ENCODE measurements at regions not wholly inside any gene's neighbourhood (a gene's known extent, or its start where the extent isn't known, plus 50 kb on each side); places are given as distances from the start of the nearest gene placed in this dataset.
"Not testable (repeated sequence)": the region's sequence is repeated elsewhere in the genome, so short reads cannot be mapped to it uniquely, and the experiment has no call there.

DNA sequence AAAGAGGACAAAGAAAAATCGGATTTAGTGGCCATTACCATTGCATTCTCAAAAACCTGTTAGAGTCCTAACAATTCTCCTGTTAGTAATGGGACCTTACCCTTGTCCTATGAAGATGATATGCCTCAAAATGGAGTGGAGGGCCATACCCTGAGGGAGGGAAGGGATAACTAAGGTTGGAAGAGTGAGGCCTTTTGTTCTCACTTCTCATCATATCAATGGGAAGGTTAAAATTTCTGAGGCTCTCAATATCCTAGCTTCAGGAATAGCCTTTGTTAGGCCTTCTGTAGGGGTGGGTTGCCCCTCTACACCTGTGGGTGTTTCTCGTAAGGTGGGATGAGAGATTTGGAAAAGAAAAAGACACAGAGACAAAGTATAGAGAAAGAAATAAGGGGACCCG is 109.4 kb upstream of the SGIP1 start:
- ATAC-seq; intact Hi-C loops (cut with DNase I); DNase-seq: not testable (repeated sequence)

DNA sequence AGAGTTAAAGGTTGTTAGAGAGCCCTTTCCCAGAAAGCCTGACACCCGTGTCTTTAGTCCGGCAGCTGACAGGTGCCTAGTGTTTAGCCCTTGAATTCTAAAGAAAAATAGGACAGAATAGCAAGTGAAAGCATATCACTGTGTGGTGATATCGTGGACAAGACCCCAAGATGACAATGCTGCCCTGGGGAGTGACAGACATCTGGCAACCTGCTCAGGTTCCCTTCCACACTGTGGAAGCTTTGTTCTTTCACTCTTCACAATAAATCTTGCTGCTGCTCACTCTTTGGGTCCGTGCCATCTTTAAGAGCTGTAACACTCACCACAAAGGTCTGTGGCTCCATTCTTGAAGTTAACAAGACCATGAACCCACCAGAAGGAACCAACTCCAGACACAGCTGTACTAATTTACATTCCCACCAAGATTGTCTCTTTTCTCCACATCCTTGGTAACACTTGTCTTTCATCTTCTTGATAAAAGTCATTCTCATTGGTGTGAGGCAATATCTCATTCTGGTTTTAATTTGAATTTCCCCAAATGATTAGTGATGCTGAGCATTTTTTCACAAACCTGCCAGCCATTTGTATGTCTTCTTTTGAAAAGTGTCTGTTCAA is 107.6 kb upstream of the SGIP1 start:
- DNase-seq = no peak
- intact Hi-C loops (cut with DNase I) = no loop called here
- ATAC-seq = no peak

DNA sequence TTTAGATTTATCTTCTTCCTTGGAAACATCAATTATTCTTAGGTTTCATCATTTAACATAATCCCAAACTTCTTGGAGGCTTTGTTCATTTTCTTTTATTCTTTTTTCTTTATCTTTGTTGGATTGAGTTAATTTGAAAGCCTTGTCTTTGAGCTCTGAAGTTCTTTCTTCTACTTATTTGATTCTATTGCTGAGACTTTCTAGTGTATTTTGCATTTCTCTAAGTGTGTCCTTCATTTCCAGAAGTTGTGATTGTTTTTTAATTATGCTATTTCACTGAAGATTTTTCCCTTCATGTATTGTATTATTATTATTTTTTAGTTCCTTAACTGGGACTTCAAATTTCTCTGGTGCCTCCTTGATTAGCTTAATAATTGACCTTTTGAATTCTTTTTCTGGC is 103.1 kb upstream of the SGIP1 start:
- not testable (repeated sequence) for DNase-seq, ATAC-seq
- intact Hi-C loops (cut with DNase I) = loop anchor here in 1 of 2 donors (10.0 kb wide), 1 partner anchor 56 kb away; no protein-coding TSS in a partner anchor

DNA sequence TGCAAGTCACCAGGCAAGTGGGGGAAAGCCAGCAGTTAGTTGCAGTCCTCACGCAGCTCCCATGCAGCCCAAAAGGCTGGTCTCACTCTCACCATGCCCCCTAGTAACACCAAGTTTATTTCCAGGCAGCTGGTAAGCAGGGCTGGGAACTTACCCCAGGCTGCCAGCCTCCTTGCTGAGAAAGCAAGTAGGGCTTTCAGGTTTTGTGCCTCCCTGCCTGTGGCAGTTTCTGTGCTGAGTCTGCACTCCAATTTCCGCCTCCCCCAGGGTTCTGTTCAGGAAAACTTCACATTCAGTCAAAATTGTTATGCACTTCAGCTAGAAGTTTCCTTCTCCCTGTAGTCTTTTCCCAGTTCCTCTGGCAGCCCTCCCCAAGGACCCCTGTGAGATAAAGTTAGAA is 102.0 kb upstream of the SGIP1 start:
- ATAC-seq (no peak), DNase-seq (no peak)
- intact Hi-C loops (cut with DNase I) = loop anchor here in 1 of 2 donors (10.0 kb wide), 1 partner anchor 57 kb away; no protein-coding TSS in a partner anchor

DNA sequence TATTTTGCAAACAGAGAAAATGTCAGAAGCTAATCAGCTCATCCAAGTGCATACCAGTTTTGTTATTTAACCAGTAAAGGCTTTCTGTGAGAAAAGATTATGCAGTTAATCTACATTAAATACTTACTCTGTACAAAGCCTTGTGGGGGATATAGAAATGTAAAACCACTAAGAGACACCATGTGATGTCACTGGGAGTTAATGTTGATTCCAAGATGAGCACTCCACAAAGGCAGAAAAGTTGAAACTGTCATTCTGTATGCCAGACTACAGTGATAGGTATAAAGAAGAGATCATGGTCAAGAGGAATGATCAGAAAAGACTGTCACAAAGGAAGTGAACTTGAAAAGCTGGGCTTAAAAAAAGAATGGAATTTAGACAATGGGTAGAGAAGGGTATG is 100.3 kb upstream of the SGIP1 start:
- ATAC-seq = no peak
- no peak for DNase-seq
- intact Hi-C loops (cut with DNase I) = loop anchor here in 1 of 2 donors (10.0 kb wide), 1 partner anchor 59 kb away; no protein-coding TSS in a partner anchor

DNA sequence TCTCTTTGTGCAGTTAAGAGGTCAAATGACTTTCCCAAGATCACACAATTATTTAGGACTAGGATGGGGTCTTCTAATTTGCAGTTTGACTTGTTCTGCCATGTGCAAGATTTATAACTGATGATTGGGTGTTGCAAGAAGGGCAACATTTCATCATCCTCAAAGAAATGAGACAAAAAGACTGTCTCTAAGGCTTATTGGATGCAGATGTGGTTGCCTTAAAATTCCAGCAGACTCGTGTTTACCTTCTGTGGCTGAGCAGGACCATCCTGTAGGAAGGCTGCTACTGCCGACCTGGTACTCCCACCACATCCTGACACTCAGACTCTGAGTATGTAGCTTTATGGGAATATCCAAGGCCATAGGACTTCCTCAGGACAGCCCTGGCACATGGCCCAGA is 99.9 kb upstream of the SGIP1 start:
- intact Hi-C loops (cut with DNase I) = loop anchor here in 1 of 2 donors (10.0 kb wide), 1 partner anchor 59 kb away; no protein-coding TSS in a partner anchor
- no peak for ATAC-seq
- DNase-seq = no peak

DNA sequence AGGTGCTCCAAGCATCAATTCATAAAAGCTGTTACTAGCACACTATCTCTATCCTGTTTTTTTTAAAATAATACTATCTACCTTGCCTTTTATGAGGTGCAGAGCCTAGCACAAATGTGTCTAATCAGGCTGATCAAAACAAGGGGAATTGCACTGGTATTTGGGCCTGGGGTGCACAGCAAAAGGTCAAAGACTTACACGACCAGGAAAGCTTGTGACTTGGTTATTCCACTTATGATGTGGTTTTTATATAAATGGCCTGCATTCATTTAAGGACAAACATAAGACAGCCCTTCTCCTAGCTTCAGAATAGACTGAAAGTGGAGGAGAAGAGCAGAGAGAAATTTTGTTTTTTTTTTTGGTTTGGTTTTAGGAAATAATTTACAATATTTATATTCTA is 98.4 kb upstream of the SGIP1 start:
- intact Hi-C loops (cut with DNase I) = loop anchor here in 1 of 2 donors (10.0 kb wide), 1 partner anchor 61 kb away; no protein-coding TSS in a partner anchor
- no peak for DNase-seq
- ATAC-seq = no peak

DNA sequence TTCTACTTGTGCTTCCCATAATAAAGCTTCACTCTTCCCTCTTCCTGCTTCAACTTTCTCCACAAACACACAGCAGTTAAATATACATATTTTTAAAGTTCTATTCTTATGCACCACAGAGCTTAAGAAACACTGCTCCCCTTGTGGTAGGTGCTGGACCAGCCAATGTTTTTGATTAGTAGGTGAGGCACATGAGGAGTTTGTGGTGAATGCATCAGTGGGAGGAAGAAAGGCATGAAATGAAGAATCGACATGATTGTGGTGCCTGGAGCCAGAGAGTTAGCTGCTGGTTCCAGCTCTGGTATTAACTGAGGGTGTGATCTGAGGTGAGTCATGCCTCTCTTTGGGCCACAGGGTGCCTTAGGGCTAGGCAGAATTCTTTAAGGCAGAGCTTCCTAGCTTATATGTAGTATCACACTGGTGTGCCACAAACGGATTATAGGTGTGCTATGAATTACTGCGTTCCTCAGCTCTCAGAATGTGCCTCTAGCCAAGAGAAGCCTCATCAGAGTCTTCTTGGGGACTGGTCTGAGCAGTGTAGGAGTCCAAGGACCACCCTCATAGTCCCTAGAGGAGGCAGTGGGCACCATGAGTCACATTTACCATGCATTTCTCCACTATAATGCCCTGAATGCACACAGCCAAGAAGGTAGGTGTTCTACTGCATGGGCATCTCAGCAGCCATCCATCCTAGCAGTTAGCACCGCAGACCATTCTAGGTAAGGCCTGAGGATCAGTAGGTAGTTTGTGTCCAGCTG is 97.4 kb upstream of the SGIP1 start:
- intact Hi-C loops (cut with DNase I) = loop anchor here in 1 of 2 donors (10.0 kb wide), 1 partner anchor 62 kb away; no protein-coding TSS in a partner anchor
- ATAC-seq (peak; percentile 38 to 69), DNase-seq (no peak)

DNA sequence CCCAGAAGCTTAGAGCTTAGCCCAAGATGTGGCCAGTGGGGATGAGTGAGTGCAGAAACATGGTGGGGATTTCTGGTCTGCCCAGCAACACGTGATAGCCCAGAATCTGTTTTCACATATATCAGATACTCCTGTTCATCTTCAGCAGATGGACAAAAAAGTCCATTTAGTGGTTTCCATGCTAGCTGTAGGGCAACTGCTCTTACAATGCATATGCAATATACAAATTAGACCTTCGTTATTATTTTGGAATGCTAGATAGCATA is 96.9 kb upstream of the SGIP1 start:
- ATAC-seq (no peak), DNase-seq (no peak)
- intact Hi-C loops (cut with DNase I) = loop anchor here in 1 of 2 donors (10.0 kb wide), 1 partner anchor 62 kb away; no protein-coding TSS in a partner anchor

DNA sequence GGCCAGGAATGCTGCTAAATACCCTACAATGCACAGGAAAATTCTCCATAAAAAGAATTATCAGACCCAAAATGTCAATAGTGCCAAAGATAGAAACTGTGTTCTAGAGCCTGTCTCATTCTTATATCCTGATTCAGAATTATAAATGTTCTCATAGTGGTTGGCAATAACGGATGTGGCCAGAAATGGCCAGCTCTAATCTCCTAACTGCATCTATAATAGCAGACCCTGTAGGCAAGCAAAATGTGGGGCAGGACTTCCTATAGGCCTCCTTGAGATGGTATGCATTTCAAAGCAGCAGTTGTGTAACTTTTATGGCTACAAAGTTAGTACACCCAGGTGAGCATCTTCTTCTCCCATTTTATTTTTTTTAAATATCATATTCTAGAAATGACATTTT is 95.9 kb upstream of the SGIP1 start:
- ATAC-seq = no peak
- intact Hi-C loops (cut with DNase I) = loop anchor here in 1 of 2 donors (10.0 kb wide), 1 partner anchor 63 kb away; no protein-coding TSS in a partner anchor
- DNase-seq = no peak

DNA sequence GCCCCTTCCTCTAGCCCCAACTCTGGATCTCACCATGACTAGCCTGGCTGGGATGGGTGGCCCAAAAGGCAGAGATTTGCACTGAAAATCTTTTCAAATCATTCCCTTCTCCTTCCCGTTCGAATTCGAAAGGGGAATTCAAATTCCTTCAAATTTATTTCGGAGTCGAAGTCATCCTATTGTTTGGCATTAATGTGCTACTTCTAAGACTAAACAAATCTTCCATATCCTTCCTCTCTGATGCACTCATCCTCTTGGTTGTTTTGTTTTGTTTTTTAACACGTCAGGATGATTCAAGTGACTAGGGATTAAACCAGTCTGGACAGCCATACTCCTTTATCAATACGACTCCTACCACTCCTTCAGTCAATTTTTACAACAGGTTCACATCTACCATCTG is 95.5 kb upstream of the SGIP1 start:
- DNase-seq = no peak
- intact Hi-C loops (cut with DNase I) = loop anchor here in 1 of 2 donors (10.0 kb wide), 1 partner anchor 64 kb away; no protein-coding TSS in a partner anchor
- ATAC-seq = no peak

DNA sequence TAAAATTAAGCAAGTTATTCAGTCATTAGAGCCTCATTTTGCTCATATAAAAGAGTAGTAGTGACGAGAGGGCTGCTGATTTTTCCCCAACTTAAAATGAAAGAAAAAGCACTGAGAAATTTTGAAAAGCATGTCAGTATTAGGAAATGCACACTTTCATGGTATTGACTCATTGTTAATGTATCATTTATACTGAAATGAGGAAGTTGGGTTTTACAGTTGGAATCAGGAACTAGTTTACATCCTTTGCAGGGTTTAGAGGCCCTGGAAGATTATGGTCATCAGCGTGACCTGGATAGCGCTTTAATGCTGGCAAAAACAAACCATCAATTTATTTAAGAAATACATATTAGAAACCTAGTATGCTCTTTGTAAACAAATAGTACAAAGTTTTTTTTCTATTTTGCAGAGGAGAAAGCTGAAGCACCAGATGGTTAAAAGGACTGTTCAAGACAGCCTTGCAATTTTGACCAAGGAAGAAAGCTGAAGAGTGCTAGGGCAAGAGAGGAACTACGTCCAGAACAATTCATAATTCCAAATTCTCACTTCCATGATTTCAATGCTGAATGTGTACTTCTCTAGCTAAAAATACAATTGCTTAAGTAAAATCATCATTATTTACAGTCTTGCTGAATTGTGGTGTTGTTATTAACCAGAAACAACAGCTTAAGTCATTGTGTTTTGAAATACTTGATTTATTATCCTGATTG is 94.8 kb upstream of the SGIP1 start:
- intact Hi-C loops (cut with DNase I) = loop anchor here in 1 of 2 donors (10.0 kb wide), 1 partner anchor 64 kb away; no protein-coding TSS in a partner anchor
- DNase-seq (no peak), ATAC-seq (peak in 1 of 2 donors; percentile 63)

DNA sequence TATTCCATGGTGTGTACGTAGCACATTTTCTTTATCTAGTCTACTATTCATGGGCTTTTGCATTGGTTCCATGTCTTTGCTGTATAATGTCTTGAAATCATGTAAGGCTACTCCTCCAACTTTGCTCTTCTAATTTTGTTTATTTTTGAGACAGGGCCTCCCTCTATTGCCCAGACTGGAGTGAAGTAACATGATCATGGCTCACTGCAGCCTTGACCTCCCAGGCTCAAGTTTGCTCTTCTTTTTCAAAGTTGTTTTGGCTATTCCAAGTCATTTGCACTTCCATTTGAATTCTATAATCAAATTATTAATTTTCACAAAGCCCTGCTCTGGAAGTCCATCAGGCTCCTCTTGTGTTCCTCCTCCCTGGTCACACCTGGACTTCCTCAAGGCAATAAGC is 90.2 kb upstream of the SGIP1 start:
- DNase-seq = no peak
- intact Hi-C loops (cut with DNase I) = loop anchor here in 1 of 2 donors (10.0 kb wide), 1 partner anchor 489 kb away; no protein-coding TSS in a partner anchor

DNA sequence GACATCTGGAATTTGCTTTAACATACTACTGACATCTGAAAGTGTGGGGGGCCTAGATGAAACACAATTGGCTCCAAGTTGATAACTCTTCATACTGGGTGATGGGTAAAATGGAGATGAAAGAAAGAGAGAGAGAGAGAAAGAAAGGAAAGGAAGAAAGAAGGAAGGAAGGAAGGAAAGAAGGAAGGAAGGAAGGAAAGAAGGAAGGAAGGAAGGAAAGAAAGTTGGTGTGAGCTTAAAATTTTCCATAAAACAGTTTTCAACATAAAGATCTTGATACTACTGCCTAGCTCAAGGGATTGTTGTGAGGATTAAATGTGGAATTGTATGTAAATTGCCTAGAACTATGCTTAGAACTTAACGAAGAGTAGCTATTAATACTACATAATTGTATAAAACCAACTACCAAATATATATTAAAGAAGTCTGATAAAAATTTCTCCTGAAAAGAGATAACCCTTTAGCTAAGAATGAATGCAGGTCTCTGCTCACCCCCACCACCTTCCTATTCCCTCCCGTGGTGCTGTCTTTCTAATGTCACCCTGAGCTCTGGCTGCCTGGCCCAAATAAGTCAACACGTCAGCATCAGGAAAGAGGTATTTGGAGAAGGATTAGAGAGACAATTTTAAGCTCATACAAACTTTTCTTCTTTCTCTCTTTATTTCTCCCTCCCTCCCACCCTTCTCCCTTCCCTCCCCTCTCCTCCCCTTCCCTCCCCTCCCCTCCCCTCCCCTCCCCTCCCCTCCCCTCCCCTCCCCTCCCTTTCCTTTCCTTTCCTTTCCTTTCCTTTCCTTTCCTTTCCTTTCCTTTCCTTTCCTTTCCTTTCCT is 89.3 kb upstream of the SGIP1 start:
- ATAC-seq = no peak

More for the DNA sequence above, 90.2 kb upstream of the SGIP1 start:
- ATAC-seq = no peak

DNA sequence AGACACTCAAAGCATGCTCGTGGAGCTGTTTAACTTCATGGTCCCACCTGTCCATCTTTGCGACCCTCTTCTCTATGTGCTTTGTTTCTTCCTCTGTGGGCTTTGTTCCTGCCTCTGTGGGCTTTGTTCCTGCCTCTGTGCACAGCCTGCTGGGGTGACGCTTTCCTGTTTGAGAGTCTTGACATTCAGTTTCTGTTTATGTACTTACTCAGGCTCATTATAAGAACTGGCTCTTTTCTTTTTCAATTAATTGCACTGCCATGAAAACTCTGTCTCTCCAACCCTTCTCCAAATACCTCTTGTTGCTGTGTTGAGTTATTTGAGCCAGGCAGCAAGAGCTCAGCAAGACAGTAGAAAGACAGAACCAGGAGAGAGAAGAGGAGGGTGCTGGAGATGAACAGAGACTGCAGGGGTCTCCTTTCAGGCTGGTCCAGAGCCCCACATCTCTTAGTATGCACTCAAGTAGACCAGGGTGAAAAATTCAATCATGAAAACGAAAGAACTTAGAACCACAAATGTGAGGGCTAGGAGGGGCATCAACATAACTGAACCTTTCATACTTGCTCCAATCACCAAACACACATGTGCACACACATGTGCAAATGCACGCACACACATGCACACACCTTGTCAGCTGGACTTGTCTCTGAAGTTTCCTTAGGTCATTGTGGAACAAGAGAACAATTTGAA is 88.3 kb upstream of the SGIP1 start:
- ATAC-seq = peak in 1 of 2 donors; percentile 35
- no peak for DNase-seq
- intact Hi-C loops (cut with DNase I) = loop anchor here (1.0 to 10.0 kb wide), 6 partner anchors 57 to 491 kb away; no protein-coding TSS in a partner anchor

More for the DNA sequence above, 89.3 kb upstream of the SGIP1 start:
- intact Hi-C loops (cut with DNase I) = loop anchor here (5.0 to 10.0 kb wide), 4 partner anchors 58 to 490 kb away; no protein-coding TSS in a partner anchor
- no peak for DNase-seq

DNA sequence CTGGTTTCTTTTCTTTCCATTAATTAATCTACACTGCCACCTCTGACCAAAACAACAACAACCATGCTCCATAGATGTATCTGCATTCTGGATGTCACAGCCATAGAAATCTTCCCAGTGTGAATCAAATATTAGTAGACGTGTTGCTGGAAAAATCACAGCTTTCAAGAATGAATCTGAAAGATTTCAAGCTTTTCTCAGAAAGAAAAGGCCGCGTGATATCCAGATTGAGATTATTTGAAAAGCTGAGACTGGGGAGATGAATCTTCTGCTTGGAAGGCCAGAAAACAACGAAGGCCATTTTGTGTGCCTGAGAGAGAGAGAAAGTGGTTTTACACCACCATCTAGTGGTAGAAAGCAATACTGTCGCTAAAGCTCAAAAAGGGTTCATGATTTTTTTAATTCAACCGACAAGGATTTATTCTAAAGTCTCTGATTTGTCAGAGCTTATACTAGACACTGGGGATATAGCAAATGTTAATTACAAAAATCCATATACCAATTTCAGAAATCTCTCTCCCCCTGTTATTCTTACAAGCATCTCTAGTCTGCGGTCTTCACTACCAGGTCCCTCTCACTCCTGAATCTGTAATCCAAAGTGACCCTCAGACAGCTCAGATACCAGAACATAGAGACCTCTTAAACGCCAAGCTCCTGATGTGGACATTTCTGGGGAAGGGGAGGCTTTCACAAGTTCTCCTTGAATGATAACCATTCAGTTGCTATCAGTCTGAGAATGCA is 87.5 kb upstream of the SGIP1 start:
- DNase-seq (no peak), ATAC-seq (peak; percentile 73)
- intact Hi-C loops (cut with DNase I) = loop anchor here (1.0 to 10.0 kb wide), 6 partner anchors 56 to 492 kb away; no protein-coding TSS in a partner anchor

DNA sequence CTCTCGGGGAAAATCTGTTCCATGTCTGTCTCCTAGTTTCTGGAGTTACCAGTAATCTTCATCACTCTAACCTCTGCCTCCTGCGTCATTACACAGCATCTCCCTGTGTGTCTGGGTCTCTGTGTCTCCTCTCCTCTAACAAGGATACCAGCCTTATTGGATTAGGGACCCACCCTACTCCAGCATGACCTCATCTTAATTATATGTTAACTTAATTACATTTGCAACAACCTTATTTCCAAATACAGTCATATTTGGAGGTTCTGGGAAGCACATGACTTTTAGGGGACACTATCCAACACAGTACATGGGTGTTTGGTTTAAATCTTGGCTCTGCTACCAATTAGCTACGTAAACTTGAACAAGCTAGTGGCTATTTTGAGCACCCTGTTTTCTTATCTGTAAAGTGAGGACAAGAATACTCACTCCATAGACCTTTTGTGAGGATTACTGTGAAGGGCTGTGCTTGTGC is 83.9 kb upstream of the SGIP1 start:
- intact Hi-C loops (cut with DNase I) = no loop called here
- DNase-seq = peak; percentile 29
- peak; percentile 76 to 80 for ATAC-seq

All from left cardiac atrium (tissue), 4 donors.